B cell (primary cell): ENCODE measurements at regions not wholly inside any gene's neighbourhood (a gene's known extent, or its start where the extent isn't known, plus 50 kb on each side); places are given as distances from the start of the nearest gene placed in this dataset.

ENCODE experiments used
- ATAC-seq: fragments of 200-7000 bp; cut with Tn5 transposase; one replicate; pipeline ENCODE4 v1.10.0; 2021; ENCODE audit warnings: low read depth, mild to moderate bottlenecking, moderate number of reproducible peaks, moderate library complexity
- CTCF ChIA-PET: fragments of 350-600 bp; sonication (Branson Sonifier 250); formaldehyde crosslinking; loops from one replicate; lab custom pipeline; 2021; ENCODE audit warnings: antibody characterized with exemption, inconsistent platforms; lab: Charles Lee
- POLR2A ChIA-PET: fragments of 350-600 bp; sonication (Branson Sonifier 250); formaldehyde crosslinking; loops from one replicate; lab custom pipeline; 2021; ENCODE audit warnings: antibody characterized with exemption; lab: Charles Lee
- DNase-seq: peaks from one replicate; pipeline ENCODE4 v3.0.0; 2013
- H2AFZ ChIP-seq: 2 replicates; pipeline ENCODE4 v1.6.1; 2012; ENCODE audit warnings: mild to moderate bottlenecking, low read depth, low read length; ENCODE audit not compliant: insufficient read depth, poor library complexity, severe bottlenecking
- H3K27ac ChIP-seq, 2 donors: 1 replicate in 1 of 2; 2 replicates in 1 of 2; pipeline ENCODE4 v1.5.1; 2012 to 2013; ENCODE audit warnings: low read length in 2 of 2, mild to moderate bottlenecking in 2 of 2, moderate library complexity in 1 of 2
- H3K27me3 ChIP-seq, 4 experiments: fragments of 200-600 bp in 1 of 4; sonication (generic) in 1 of 4; replicated peaks in 1 of 4; 1 replicate in 2 of 4; 2 replicates in 2 of 4; pipeline versions ENCODE4 v1.6.1 to v1.7.0; 2013 to 2016; ENCODE audit warnings: low read length in 3 of 4, mild to moderate bottlenecking in 2 of 4, mixed read lengths in 1 of 4, moderate library complexity in 1 of 4; ENCODE audit not compliant: insufficient read depth in 4 of 4, control insufficient read depth in 3 of 4; ENCODE audit errors: control extremely low read depth in 1 of 4
- H3K36me3 ChIP-seq, 2 experiments: replicated peaks in 1 of 2; 1 replicate in 1 of 2; 2 replicates in 1 of 2; pipeline versions ENCODE4 v1.6.1 to v1.7.1; 2013; ENCODE audit warnings: low read length in 1 of 2; ENCODE audit not compliant: insufficient read depth in 2 of 2, control insufficient read depth in 1 of 2; ENCODE audit errors: control extremely low read depth in 1 of 2, extremely low read depth in 1 of 2
- H3K4me1 ChIP-seq, 2 donors: fragments of 200-600 bp in 1 of 2; sonication (generic) in 1 of 2; 1 replicate in 1 of 2; 2 replicates in 1 of 2; pipeline versions ENCODE4 v1.5.1 to v1.6.1; 2013 to 2017; ENCODE audit warnings: low read length in 2 of 2; ENCODE audit not compliant: control insufficient read depth in 2 of 2, insufficient read depth in 2 of 2
- H3K4me2 ChIP-seq: replicated peaks from 2 replicates; pipeline ENCODE3; 2012; ENCODE audit warnings: mild to moderate bottlenecking, low read depth, low read length; ENCODE audit not compliant: poor library complexity, severe bottlenecking
- H3K4me3 ChIP-seq, 5 experiments: fragments of 200-600 bp in 1 of 5; sonication (generic) in 1 of 5; 1 replicate in 3 of 5; 2 replicates in 2 of 5; pipeline versions ENCODE4 v1.5.1 to v1.7.0; 2011 to 2016; ENCODE audit warnings: low read length in 4 of 5, mild to moderate bottlenecking in 4 of 5, low read depth in 2 of 5, control low read depth in 1 of 5, moderate library complexity in 1 of 5; ENCODE audit not compliant: insufficient read depth in 1 of 5; ENCODE audit errors: control extremely low read depth in 1 of 5, extremely low read depth in 1 of 5
- H3K79me2 ChIP-seq: fragments of 200-600 bp; sonication (generic); one replicate; pipeline ENCODE4 v1.6.0; 2016; ENCODE audit warnings: low read length; ENCODE audit not compliant: control insufficient read depth, insufficient read depth
- H3K9ac ChIP-seq: fragments of 200-600 bp; sonication (generic); 2 replicates; pipeline ENCODE4 v1.6.1; 2017; ENCODE audit warnings: mild to moderate bottlenecking, low read length, moderate library complexity
- H3K9me3 ChIP-seq, 3 donors: one replicate each; pipeline versions ENCODE4 v1.6.1 to v1.7.1; 2013; ENCODE audit warnings: low read length in 2 of 3; ENCODE audit not compliant: control insufficient read depth in 2 of 3, insufficient read depth in 1 of 3; ENCODE audit errors: control extremely low read depth in 1 of 3
- H4K20me1 ChIP-seq: 2 replicates; pipeline ENCODE4 v1.6.0; 2012; ENCODE audit warnings: mild to moderate bottlenecking, low read length; ENCODE audit not compliant: insufficient read depth, control insufficient read depth, poor library complexity, severe bottlenecking
- H3K27ac Mint-ChIP-seq: one replicate; pipeline ENCODE4 v1.8.0; 2021; ENCODE audit warnings: mixed read lengths
- H3K27me3 Mint-ChIP-seq: one replicate; pipeline ENCODE4 v1.8.0; 2021; ENCODE audit warnings: mixed read lengths
- H3K4me1 Mint-ChIP-seq: one replicate; pipeline ENCODE4 v1.8.0; 2021; ENCODE audit warnings: mixed read lengths
- H3K4me3 Mint-ChIP-seq: one replicate; pipeline ENCODE4 v1.8.0; 2021; ENCODE audit warnings: mixed read lengths
- H3K9me3 Mint-ChIP-seq: one replicate; pipeline ENCODE4 v1.8.0; 2022; ENCODE audit warnings: mixed read lengths; ENCODE audit not compliant: insufficient read depth
- EZH2 ChIP-seq: IDR thresholded peaks from 2 replicates; pipeline ENCODE4 v1.6.1; 2012; ENCODE audit warnings: borderline replicate concordance, low read depth, mild to moderate bottlenecking, moderate library complexity, low read length; ENCODE audit not compliant: insufficient read depth, poor library complexity, severe bottlenecking
- WGBS: methylation state at CpG from one replicate; pipeline ENCODE4 v1.1.5; 2013; ENCODE audit warnings: missing lambda C conversion rate; ENCODE audit not compliant: insufficient coverage; 5-methylcytosine and 5-hydroxymethylcytosine counted together
- intact Hi-C: fragments of 100-400 bp; cut with micrococcal nuclease; formaldehyde crosslinking; loops from one replicate; pipeline ENCODE4 v1.10.0; 2022
- TF ChIP-seq, protein P1 (sequence below): fragments of 200-600 bp; IDR thresholded peaks from one replicate; pipeline ENCODE4 v1.8.0; 2022; ENCODE audit warnings: antibody characterized with exemption, mild to moderate bottlenecking

DNA sequence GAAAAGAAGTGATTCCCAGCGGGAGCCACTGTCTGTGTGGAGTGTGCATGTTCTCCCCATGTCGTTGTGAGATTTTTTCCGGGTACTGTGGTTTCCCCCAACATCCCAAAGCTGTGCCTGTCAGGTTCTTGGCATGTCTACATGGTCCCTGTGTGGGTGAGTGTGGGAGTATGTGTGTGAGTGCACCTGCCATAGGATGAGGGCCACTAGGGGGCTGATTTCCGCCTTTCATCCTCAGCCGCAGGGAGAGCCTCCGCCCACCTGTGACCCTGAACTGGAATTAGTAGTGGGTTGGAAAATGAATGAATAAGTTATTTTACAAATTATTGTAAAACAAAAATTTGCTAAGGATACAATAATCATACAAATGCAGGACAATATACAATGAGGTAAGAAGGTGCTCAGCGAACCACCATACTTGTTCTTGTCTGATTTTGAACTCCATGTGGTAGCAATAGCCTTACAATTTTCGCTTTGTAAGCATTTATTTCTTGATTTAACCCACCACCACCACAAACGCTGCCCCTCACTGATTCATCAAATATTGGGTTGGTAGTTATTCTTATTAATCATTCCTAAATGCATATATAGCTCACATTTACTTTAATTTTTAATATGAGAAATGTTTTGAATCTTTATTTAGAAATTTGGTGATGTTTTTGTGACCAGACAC lies 641.2 kb upstream of the VSTM2A start:
- peaks cover 5% of the 10 kb centered on the region for H3K9me3 Mint-ChIP-seq
- no peak overlapping the region for H2AFZ ChIP-seq
- no peak overlapping the region for H3K9ac ChIP-seq
- no peaks in the 10 kb centered on the region for H3K79me2 ChIP-seq
- no peaks in the 10 kb centered on the region for H3K36me3 ChIP-seq
- H3K27me3 ChIP-seq: no peaks in the 10 kb centered on the region
- TF ChIP-seq, protein P1, sequence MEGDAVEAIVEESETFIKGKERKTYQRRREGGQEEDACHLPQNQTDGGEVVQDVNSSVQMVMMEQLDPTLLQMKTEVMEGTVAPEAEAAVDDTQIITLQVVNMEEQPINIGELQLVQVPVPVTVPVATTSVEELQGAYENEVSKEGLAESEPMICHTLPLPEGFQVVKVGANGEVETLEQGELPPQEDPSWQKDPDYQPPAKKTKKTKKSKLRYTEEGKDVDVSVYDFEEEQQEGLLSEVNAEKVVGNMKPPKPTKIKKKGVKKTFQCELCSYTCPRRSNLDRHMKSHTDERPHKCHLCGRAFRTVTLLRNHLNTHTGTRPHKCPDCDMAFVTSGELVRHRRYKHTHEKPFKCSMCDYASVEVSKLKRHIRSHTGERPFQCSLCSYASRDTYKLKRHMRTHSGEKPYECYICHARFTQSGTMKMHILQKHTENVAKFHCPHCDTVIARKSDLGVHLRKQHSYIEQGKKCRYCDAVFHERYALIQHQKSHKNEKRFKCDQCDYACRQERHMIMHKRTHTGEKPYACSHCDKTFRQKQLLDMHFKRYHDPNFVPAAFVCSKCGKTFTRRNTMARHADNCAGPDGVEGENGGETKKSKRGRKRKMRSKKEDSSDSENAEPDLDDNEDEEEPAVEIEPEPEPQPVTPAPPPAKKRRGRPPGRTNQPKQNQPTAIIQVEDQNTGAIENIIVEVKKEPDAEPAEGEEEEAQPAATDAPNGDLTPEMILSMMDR: no peak
- TF ChIP-seq EZH2: no peak
- H3K4me3 ChIP-seq: no peak overlapping the region
- H3K27ac Mint-ChIP-seq: no peak overlapping the region
- no peak overlapping the region for H3K4me3 Mint-ChIP-seq
- H4K20me1 ChIP-seq: no peaks in the 10 kb centered on the region
- H3K27me3 Mint-ChIP-seq: no peaks in the 10 kb centered on the region
- peaks cover 0 to 9% (median 0%) of the 10 kb centered on the region in 3 donors for H3K9me3 ChIP-seq
- 100% methylated on average over 3 of the region's 9 CpGs for WGBS
- H3K4me1 ChIP-seq: no peaks in the 10 kb centered on the region
- intact Hi-C loops: no loop called here
- POLR2A ChIA-PET: no interaction called here
- H3K4me2 ChIP-seq: no peak overlapping the region
- no peaks in the 10 kb centered on the region for H3K4me1 Mint-ChIP-seq
- CTCF ChIA-PET: no interaction called here
- H3K27ac ChIP-seq: no peak overlapping the region
- ATAC-seq: no peak
- DNase-seq: no peak

DNA sequence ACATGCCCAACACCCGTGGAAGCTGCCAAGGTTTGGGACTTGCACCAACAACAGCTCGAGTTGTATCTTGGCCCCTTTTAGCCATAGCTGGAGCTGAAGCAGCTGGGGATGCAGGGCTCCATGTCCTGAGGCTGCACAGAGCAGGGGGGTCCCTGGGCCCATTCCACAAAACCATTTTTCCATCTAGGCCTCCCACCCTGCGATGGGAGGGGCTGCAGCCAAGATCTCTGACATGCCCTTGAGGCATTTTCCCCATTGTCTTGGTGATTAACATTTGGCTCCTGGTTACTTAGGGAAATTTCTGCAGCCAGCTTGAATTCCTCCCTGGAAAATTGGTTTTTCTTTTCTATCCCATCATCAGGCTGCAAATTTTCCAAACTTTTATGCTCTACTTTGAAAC lies 637.8 kb upstream of the VSTM2A start:
- Mint-ChIP-seq H3K27ac (no peak overlapping the region), H3K27me3 (no peaks in the 10 kb centered on the region), H3K9me3 (peaks cover 14% of the 10 kb centered on the region), H3K4me1 (no peaks in the 10 kb centered on the region), H3K4me3 (no peak overlapping the region)
- intact Hi-C loops: no loop called here
- Histone ChIP-seq H3K9me3 (peaks cover 0 to 12% (median 0%) of the 10 kb centered on the region in 3 donors), H3K4me2 (no peak overlapping the region), H4K20me1 (no peaks in the 10 kb centered on the region), H2AFZ (no peak overlapping the region), H3K9ac (no peak overlapping the region), H3K79me2 (no peaks in the 10 kb centered on the region), H3K36me3 (no peaks in the 10 kb centered on the region), H3K4me3 (no peak overlapping the region), H3K27me3 (no peaks in the 10 kb centered on the region), H3K4me1 (no peaks in the 10 kb centered on the region), H3K27ac (no peak overlapping the region)
- CTCF ChIA-PET: no interaction called here
- no peak for DNase-seq
- ATAC-seq: no peak
- WGBS: 63% methylated on average over 2 of the region's 3 CpGs
- POLR2A ChIA-PET: no interaction called here
- no peak for TF ChIP-seq EZH2
- TF ChIP-seq, protein P1: no peak
